NB4 (cell line): ENCODE measurements at regions not wholly inside any gene's neighbourhood (a gene's known extent, or its start where the extent isn't known, plus 50 kb on each side); places are given as distances from the start of the nearest gene placed in this dataset.

Experiments
- DNase-seq: peaks from one replicate; pipeline ENCODE4 v3.0.0; 2010; ENCODE audit warnings: low read depth
- H3K4me3 ChIP-seq: one replicate; pipeline ENCODE4 v1.5.1; 2011; ENCODE audit warnings: mild to moderate bottlenecking, low read depth, low read length, moderate library complexity
- MYC ChIP-seq: IDR thresholded peaks from 2 replicates; pipeline ENCODE4 v1.6.1; 2011; ENCODE audit warnings: low read depth, low read length
- POLR2A ChIP-seq: IDR thresholded peaks from 2 replicates; pipeline ENCODE4 v1.6.1; 2011; ENCODE audit warnings: mild to moderate bottlenecking; ENCODE audit not compliant: insufficient read length; ENCODE audit errors: extremely low read depth
- TF ChIP-seq, protein P1 (sequence below): IDR thresholded peaks from 2 replicates; pipeline ENCODE4 v1.6.1; 2011; ENCODE audit warnings: low read depth, low read length
- TF ChIP-seq, protein P2 (sequence below): IDR thresholded peaks from one replicate; pipeline ENCODE4 v1.5.1; 2012; ENCODE audit warnings: low read depth, low read length

DNA sequence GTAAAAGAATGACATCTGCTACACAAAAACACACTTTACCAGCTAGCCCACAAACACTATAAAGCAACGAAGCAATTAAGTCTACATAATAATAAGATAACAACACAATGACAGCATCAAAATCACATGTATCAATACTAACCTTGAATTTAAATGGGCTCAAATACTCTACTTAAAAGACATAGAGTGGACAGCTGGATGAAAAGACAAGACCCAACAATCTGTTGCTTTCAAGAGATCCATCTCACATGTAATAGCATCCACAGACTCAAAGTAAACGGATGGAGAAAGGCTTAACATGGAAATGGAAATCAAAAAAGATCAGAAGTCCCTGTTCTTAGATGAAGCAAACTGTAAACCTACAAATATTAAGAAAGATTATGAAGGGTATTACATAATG lies 2175.9 kb downstream of the PCDH9 start:
- no peak overlapping the region for H3K4me3 ChIP-seq
- no peak for DNase-seq
- TF ChIP-seq, protein P1, sequence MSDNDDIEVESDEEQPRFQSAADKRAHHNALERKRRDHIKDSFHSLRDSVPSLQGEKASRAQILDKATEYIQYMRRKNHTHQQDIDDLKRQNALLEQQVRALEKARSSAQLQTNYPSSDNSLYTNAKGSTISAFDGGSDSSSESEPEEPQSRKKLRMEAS, result no peak
- TF ChIP-seq POLR2A (no peak), MYC (no peak)
- TF ChIP-seq, protein P2, sequence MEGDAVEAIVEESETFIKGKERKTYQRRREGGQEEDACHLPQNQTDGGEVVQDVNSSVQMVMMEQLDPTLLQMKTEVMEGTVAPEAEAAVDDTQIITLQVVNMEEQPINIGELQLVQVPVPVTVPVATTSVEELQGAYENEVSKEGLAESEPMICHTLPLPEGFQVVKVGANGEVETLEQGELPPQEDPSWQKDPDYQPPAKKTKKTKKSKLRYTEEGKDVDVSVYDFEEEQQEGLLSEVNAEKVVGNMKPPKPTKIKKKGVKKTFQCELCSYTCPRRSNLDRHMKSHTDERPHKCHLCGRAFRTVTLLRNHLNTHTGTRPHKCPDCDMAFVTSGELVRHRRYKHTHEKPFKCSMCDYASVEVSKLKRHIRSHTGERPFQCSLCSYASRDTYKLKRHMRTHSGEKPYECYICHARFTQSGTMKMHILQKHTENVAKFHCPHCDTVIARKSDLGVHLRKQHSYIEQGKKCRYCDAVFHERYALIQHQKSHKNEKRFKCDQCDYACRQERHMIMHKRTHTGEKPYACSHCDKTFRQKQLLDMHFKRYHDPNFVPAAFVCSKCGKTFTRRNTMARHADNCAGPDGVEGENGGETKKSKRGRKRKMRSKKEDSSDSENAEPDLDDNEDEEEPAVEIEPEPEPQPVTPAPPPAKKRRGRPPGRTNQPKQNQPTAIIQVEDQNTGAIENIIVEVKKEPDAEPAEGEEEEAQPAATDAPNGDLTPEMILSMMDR, result no peak

DNA sequence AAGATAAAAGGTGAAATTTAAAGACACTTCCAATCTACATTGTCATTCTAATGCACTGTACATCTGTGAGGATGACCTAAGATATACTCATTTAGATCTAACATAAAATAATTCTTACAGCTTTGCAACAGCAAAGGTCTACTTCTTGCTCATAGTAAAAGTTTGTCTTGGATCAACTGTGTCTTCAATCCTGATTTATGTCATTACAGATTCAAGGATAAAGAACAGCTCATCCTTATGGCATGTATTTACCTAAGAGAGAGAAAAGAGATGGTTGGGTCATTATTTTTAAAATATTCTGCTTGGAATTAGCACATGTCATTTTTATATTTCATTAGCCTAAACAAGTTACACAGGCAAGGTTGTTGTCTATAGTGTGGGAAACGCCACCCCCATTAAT lies 2193.1 kb downstream of the PCDH9 start:
- no peak for DNase-seq
- no peak overlapping the region for H3K4me3 ChIP-seq
- no peak for TF ChIP-seq POLR2A
- TF ChIP-seq, protein P2, result no peak
- TF ChIP-seq, protein P1, result no peak
- no peak for TF ChIP-seq MYC

DNA sequence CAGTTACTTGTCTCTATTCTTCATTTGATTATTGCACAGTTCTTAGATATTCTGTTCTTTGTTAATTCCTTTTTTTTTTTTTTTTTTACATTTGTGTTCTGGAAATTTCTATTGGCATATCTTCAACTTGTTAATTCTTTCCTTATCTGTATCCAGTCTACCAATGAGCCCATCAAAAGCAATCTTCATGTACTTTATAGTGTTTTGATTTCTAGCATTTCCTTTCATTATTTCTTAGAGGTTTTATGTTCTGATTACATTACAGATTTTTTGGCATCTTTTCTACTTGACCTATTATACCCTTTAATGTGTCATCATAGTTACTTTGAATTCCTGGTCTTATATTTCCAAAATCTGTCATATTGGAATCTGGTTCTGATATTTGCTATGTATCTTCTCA lies 2194.8 kb downstream of the PCDH9 start:
- TF ChIP-seq MYC, result no peak
- TF ChIP-seq, protein P1, result no peak
- TF ChIP-seq POLR2A, result no peak
- TF ChIP-seq, protein P2, result no peak
- H3K4me3 ChIP-seq, result no peak overlapping the region
- no peak for DNase-seq

DNA sequence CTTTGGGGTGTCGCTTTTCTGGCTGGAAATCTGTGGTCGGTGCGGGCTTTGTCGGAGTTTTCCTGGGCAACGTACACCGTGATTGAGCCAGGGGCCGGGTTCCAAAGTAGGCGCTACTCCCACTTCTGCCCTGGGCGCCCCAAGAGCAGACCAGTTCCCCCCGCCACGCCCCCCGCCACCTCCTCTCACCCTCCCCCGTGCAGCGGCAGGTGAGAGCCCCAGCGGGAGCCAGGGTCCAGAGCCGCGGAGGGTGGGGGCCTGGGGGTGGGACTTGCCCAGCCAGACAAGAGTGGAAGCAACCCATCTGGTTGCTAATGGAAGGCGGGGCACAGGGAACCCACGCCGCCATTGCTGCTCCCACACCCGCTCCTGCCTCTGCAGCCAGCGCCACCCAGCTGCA lies 2195.9 kb downstream of the PCDH9 start:
- no peak overlapping the region for H3K4me3 ChIP-seq
- no peak for DNase-seq
- no peak for TF ChIP-seq MYC
- TF ChIP-seq, protein P1, result no peak
- no peak for TF ChIP-seq POLR2A
- TF ChIP-seq, protein P2, result no peak

DNA sequence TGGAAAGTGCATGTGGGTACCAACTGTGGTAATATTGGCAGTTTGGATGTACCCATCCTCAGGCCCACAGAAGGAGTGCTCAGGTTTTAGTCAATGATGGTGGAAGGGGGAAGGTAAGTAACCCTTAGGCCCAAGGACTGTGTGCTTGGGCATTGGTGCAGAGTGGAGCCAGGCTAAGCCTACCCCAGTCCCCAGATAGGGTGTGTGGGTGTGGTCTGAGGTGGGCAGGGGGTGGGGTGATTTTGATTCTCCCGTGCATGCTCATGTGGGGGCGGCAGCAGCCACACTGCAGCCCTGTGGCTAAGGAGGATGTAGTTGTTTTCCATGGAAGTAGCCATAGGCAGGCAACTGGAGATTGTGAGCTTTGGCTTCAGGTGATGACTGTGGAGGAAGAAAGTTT lies 2197.3 kb downstream of the PCDH9 start:
- no peak for DNase-seq
- no peak overlapping the region for H3K4me3 ChIP-seq
- TF ChIP-seq, protein P1, result no peak
- TF ChIP-seq MYC (no peak), POLR2A (no peak)
- TF ChIP-seq, protein P2, result no peak

DNA sequence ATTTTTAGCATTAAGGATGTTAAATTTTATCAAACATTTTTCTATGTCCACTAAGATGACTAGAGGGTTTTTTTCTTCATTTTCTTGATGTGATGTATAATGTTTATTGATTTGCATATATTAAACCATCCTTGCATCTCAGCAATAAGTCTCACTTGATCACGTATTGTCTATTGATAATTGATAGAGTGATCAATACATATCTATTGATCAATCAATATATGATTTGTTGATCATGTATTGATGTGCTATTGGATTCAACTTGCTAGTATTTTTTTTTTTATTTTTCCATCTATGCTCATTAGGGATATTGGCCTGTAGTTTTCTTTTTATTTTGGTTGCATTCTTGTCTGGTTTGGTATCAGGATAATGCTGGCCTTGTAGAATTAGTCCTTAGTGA lies 2202.0 kb downstream of the PCDH9 start:
- no peak overlapping the region for H3K4me3 ChIP-seq
- TF ChIP-seq, protein P1, result no peak
- TF ChIP-seq, protein P2, result no peak
- TF ChIP-seq MYC (no peak), POLR2A (no peak)
- DNase-seq, result no peak
